Right renal pelvis (tissue), 4 donors: ENCODE measurements at regions not wholly inside any gene's neighbourhood (a gene's known extent, or its start where the extent isn't known, plus 50 kb on each side); places are given as distances from the start of the nearest gene placed in this dataset.

Experiments
- DNase-seq, 4 donors: peaks; one replicate each; pipeline ENCODE4 v3.0.0-alpha.2; 2013; ENCODE audit warnings: low read depth in 4 of 4, low spot score in 3 of 4, missing footprints in 1 of 4

GRCh38 chr4:43898836-43899235 lies 549.8 kb downstream of the KCTD8 start:
- DNase-seq, result no peak

- DNase-seq, result no peak
Measured at GRCh38 chr4:43903456-43903855, 545.2 kb downstream of the KCTD8 start.

- no peak for DNase-seq
Measured at GRCh38 chr4:43918377-43918776, 530.2 kb downstream of the KCTD8 start.

- no peak for DNase-seq
Measured at GRCh38 chr4:43932448-43932847, 516.2 kb downstream of the KCTD8 start.

GRCh38 chr4:43943998-43944397 lies 504.6 kb downstream of the KCTD8 start:
- DNase-seq, result no peak

- no peak for DNase-seq
Measured at GRCh38 chr4:43959976-43960375, 488.6 kb downstream of the KCTD8 start.

- no peak for DNase-seq
Measured at GRCh38 chr4:43968011-43968410, 480.6 kb downstream of the KCTD8 start.

GRCh38 chr4:43983610-43984009 lies 465.0 kb downstream of the KCTD8 start:
- no peak for DNase-seq

- no peak for DNase-seq
Measured at GRCh38 chr4:43987331-43987944, 461.2 kb downstream of the KCTD8 start.

- DNase-seq, result no peak
Measured at GRCh38 chr4:43990551-43990950, 458.1 kb downstream of the KCTD8 start.

GRCh38 chr4:43990963-43991362 lies 457.6 kb downstream of the KCTD8 start:
- no peak for DNase-seq

GRCh38 chr4:43992552-43992951 lies 456.1 kb downstream of the KCTD8 start:
- DNase-seq, result no peak

- DNase-seq, result no peak
Measured at GRCh38 chr4:43993196-43993902, 455.3 kb downstream of the KCTD8 start.

- no peak for DNase-seq
Measured at GRCh38 chr4:43999669-44000068, 448.9 kb downstream of the KCTD8 start.

GRCh38 chr4:44002368-44002767 lies 446.2 kb downstream of the KCTD8 start:
- DNase-seq, result no peak

GRCh38 chr4:44016570-44017421 lies 431.8 kb downstream of the KCTD8 start:
- DNase-seq, result no peak

- DNase-seq, result no peak
Measured at GRCh38 chr4:44017422-44017739, 431.2 kb downstream of the KCTD8 start.

GRCh38 chr4:44019721-44020120 lies 428.9 kb downstream of the KCTD8 start:
- DNase-seq, result no peak

GRCh38 chr4:44025376-44026020 lies 423.1 kb downstream of the KCTD8 start:
- DNase-seq, result no peak

GRCh38 chr4:44038811-44039210 lies 409.8 kb downstream of the KCTD8 start:
- no peak for DNase-seq

- DNase-seq, result no peak
Measured at GRCh38 chr4:44046491-44046890, 402.1 kb downstream of the KCTD8 start.
